ENCODE measurements at regions not wholly inside any gene's neighbourhood (a gene's known extent, or its start where the extent isn't known, plus 50 kb on each side); places are given as distances from the start of the nearest gene placed in this dataset.

DNA sequence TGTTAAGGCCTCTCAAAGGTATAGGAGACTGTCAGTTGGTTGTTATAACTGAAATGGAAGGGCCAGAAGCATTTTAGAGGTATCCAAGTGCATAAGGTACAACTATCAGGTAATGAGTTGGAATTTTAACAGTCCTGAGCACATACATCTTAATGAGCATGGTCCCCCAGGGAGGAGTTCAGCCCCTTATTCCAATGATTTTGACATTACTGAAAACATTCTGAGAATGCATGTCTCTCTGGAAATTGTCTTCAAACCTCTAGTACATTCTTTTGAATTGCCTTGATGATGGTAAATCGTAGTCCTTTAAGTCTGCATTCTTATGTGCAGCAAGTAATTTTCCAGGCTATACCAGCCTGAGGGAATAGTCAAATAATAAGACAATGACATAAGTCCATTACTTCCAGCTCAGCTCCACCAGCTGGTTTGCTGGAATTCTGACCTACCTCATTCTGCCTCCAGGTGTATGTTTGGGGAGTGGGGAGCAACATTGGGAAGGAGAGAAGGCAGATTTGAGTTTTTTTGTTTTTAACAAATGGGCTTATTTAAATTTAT lies 239.2 kb downstream of the MSRB3 start:
- no peak overlapping the region for H3K27ac ChIP-seq
- H3K4me1 ChIP-seq (replicated peaks) = no peaks in the 10 kb centered on the region
- H3K27me3 ChIP-seq (replicated peaks) = no peaks in the 10 kb centered on the region
- no peak for DNase-seq (ENCODE audit: low read depth in 1 of 2, low spot score in 2 of 2)
- H3K9me3 ChIP-seq (replicated peaks) = no peaks in the 10 kb centered on the region
- H3K4me3 ChIP-seq = no peak overlapping the region
- H3K36me3 ChIP-seq = no peaks in the 10 kb centered on the region

DNA sequence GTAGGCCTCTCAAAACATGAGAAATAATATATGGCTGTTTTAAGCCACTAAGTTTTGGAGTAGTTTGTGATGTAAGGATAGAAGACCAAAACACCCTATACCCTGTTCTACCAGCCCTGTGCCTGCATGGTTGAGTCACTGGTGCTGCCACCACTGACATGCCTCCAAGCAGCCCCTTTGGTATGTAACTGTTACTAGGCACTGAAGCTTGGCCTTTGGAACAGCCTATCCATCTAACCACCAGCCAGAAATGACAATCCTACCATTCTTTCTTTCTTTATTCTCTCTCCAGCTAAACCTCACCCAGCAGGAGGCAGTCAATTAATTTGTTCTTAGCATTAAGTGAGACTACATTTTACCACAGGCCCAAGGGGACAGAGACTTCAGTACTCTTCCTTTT lies 240.3 kb downstream of the MSRB3 start:
- H3K9me3 ChIP-seq (replicated peaks) = no peaks in the 10 kb centered on the region
- no peaks in the 10 kb centered on the region for H3K27me3 ChIP-seq (replicated peaks)
- H3K36me3 ChIP-seq = no peaks in the 10 kb centered on the region
- H3K4me1 ChIP-seq (replicated peaks) = peaks cover under 1% of the 10 kb centered on the region
- DNase-seq (ENCODE audit: low read depth in 1 of 2, low spot score in 2 of 2) = no peak
- H3K27ac ChIP-seq = no peak overlapping the region
- no peak overlapping the region for H3K4me3 ChIP-seq

GRCh38 chr12:65520658-65521057 lies 242.2 kb downstream of the MSRB3 start:
- DNase-seq (ENCODE audit: low read depth in 1 of 2, low spot score in 2 of 2) = no peak
- Histone ChIP-seq H3K4me1 (replicated peaks) (peaks cover 19% of the 10 kb centered on the region), H3K27ac (no peak overlapping the region), H3K36me3 (no peaks in the 10 kb centered on the region), H3K9me3 (replicated peaks) (no peaks in the 10 kb centered on the region; the same call in 1 of the 2 replicates), H3K4me3 (no peak overlapping the region), H3K27me3 (replicated peaks) (no peaks in the 10 kb centered on the region)

- Histone ChIP-seq H3K36me3 (no peaks in the 10 kb centered on the region), H3K27me3 (replicated peaks) (no peaks in the 10 kb centered on the region), H3K9me3 (replicated peaks) (peaks cover 3% of the 10 kb centered on the region; the same call in 1 of the 2 replicates), H3K27ac (no peak overlapping the region), H3K4me3 (no peak overlapping the region), H3K4me1 (replicated peaks) (peaks cover 26% of the 10 kb centered on the region)
- DNase-seq (ENCODE audit: low read depth in 1 of 2, low spot score in 2 of 2) = no peak
These were observed 244.7 kb downstream of the MSRB3 start for GRCh38 chr12:65522956-65523860.

DNA sequence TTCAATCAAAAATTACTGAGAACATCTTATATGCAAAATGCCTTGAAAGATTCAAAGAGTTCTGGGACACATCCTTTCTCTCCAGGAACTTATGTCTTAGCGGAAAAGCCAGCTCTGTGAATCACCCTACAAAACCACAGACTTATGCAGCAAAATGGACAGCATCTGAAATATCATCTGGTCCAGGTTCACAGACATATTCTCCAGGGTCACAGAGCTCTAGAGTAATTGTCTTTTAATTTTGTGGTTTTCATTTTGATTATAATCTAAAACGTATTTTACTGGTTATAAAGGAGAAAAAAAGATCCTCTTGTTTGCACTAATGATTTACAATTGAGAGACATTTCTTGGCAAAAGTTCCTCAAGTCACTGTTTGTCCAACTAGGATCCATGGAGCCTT lies 246.2 kb downstream of the MSRB3 start:
- Histone ChIP-seq H3K27ac (peak overlapping the region; percentile 72), H3K4me3 (no peak overlapping the region), H3K4me1 (replicated peaks) (peaks cover 26% of the 10 kb centered on the region), H3K9me3 (replicated peaks) (peaks cover 3% of the 10 kb centered on the region; the same call in 1 of the 2 replicates), H3K27me3 (replicated peaks) (no peaks in the 10 kb centered on the region), H3K36me3 (no peaks in the 10 kb centered on the region)
- peak in 1 of 2 experiments; percentile 55 for DNase-seq (ENCODE audit: low read depth in 1 of 2, low spot score in 2 of 2)

- no peaks in the 10 kb centered on the region for H3K36me3 ChIP-seq
These were observed 247.1 kb downstream of the MSRB3 start for GRCh38 chr12:65525491-65526141.

DNA sequence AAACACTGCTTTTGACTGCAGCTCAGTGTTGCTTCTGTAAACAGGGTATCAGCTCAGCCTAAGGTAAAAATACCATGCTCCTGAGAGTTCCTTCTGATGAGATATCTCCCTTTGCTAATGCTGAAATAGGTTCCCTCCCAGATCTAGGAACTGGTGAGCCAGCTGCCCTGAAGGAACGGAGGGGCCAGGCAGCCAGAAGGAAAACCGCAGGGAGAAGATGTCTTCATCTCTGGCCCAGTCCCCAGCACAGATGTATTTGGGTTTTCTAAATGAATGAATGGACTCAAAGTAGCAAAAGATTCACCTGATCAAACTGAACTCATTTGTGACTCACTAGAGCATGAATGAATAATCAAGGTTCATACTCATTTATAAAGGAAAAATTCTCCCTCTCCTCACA lies 247.8 kb downstream of the MSRB3 start:
- peaks cover 3% of the 10 kb centered on the region; the same call in 1 of the 2 replicates for H3K9me3 ChIP-seq (replicated peaks)
- DNase-seq (ENCODE audit: low read depth in 1 of 2, low spot score in 2 of 2) = no peak
- H3K4me3 ChIP-seq = no peak overlapping the region
- H3K27me3 ChIP-seq (replicated peaks) = no peaks in the 10 kb centered on the region
- no peaks in the 10 kb centered on the region for H3K36me3 ChIP-seq
- peaks cover 28% of the 10 kb centered on the region for H3K4me1 ChIP-seq (replicated peaks)
- peak overlapping the region; percentile 72 for H3K27ac ChIP-seq

More at GRCh38 chr12:65525491-65526141, 247.1 kb downstream of the MSRB3 start:
- DNase-seq (ENCODE audit: low read depth in 1 of 2, low spot score in 2 of 2) = peak; percentile 50 to 62
- Histone ChIP-seq H3K27ac (peak overlapping the region; percentile 72), H3K9me3 (replicated peaks) (peaks cover 3% of the 10 kb centered on the region; the same call in 1 of the 2 replicates), H3K4me1 (replicated peaks) (peaks cover 26% of the 10 kb centered on the region), H3K27me3 (replicated peaks) (no peaks in the 10 kb centered on the region), H3K4me3 (no peak overlapping the region)

DNA sequence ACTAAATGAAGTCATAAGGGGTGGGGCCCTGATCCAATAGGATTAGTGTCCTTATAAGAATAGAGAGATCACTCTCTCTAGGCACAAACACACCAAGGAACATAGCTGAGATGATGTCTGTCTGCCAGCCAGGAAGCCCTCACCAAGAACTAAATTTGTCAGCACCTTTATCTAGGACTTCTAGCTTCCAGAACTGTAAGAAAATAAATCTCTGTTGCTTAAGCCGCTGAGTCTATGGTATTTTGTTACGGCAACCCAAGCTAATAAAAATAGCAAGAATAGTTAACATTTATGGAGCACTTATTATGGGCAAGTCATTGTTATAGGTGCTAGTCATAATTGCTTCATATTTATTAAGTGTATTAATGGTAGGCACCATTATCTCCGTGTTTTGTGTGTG lies 249.6 kb downstream of the MSRB3 start:
- no peaks in the 10 kb centered on the region for H3K36me3 ChIP-seq
- no peak for DNase-seq (ENCODE audit: low read depth in 1 of 2, low spot score in 2 of 2)
- no peak overlapping the region for H3K4me3 ChIP-seq
- no peaks in the 10 kb centered on the region for H3K27me3 ChIP-seq (replicated peaks)
- no peak overlapping the region for H3K27ac ChIP-seq
- H3K9me3 ChIP-seq (replicated peaks) = peaks cover 3% of the 10 kb centered on the region; the same call in 1 of the 2 replicates
- peaks cover 46% of the 10 kb centered on the region for H3K4me1 ChIP-seq (replicated peaks)

- no peak overlapping the region for H3K27ac ChIP-seq
- no peaks in the 10 kb centered on the region for H3K36me3 ChIP-seq
- no peak for DNase-seq (ENCODE audit: low read depth in 1 of 2, low spot score in 2 of 2)
- H3K4me1 ChIP-seq (replicated peaks) = peaks cover 52% of the 10 kb centered on the region
- H3K4me3 ChIP-seq = no peak overlapping the region
- H3K27me3 ChIP-seq (replicated peaks) = no peaks in the 10 kb centered on the region
- H3K9me3 ChIP-seq (replicated peaks) = peaks cover 3% of the 10 kb centered on the region; the same call in 1 of the 2 replicates
These were observed 250.6 kb downstream of the MSRB3 start for GRCh38 chr12:65529106-65529505.

DNA sequence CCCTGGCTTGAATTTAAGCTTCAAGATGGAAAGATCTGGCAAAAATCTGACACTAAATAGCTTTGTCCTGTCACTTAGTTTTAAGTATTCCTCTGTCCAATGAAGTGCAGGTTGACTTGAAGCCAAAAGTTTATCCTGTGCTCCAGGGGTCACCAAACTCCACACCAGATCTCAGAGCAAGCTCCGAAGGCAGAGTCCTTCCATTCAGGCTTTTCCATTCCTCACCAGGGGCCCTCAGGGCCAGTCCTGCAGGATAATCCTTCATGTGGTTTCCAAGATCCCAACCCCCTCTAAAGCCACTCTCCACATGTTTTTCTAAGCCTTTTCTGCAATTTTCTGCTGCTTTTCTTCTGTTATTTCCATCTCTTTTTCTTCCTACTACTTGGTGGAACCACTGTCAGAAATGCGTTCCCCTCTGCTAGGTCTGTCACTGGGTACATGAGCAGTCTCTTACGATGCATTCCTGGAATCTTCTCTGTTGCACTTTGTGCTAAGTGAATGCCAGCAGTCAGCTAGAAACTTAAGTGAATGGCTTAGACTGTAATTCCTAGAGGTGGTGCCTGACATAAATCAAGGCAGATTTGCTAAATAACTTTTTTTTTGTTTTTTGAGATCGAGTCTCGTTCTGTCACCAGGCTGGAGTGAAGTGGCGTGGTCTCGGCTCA lies 251.4 kb downstream of the MSRB3 start:
- DNase-seq (ENCODE audit: low read depth in 1 of 2, low spot score in 2 of 2) = no peak
- Histone ChIP-seq H3K36me3 (no peaks in the 10 kb centered on the region), H3K27me3 (replicated peaks) (no peaks in the 10 kb centered on the region), H3K9me3 (replicated peaks) (0 out of 2 replicates have a peak, but pooled peaks cover 3% of the 10 kb centered on the region), H3K4me3 (no peak overlapping the region), H3K4me1 (replicated peaks) (peaks cover 52% of the 10 kb centered on the region), H3K27ac (no peak overlapping the region)

DNA sequence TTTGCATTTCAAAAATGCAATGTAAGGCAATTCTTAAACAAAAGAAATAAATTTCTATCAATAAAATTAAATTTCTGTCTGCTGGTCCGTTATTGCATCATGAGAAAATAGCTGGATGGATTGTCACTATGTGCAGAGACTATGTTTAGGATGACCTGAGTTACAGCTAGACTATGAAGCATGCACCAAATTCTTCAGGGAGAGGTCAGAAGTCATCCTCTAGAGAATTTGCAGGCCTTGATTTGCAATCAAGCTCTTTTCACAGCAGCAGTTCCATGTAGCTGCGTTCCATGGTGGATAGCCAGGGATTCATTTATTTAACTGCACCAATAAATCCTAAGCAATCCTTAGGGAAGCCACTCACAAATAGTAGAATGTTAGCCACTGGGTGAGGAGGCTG lies 253.7 kb downstream of the MSRB3 start:
- Histone ChIP-seq H3K9me3 (replicated peaks) (0 out of 2 replicates have a peak, but pooled peaks cover 3% of the 10 kb centered on the region), H3K27ac (peak overlapping the region; percentile 95), H3K36me3 (no peaks in the 10 kb centered on the region), H3K4me3 (no peak overlapping the region), H3K27me3 (replicated peaks) (no peaks in the 10 kb centered on the region), H3K4me1 (replicated peaks) (peaks cover 56% of the 10 kb centered on the region)
- DNase-seq (ENCODE audit: low read depth in 1 of 2, low spot score in 2 of 2) = no peak

DNA sequence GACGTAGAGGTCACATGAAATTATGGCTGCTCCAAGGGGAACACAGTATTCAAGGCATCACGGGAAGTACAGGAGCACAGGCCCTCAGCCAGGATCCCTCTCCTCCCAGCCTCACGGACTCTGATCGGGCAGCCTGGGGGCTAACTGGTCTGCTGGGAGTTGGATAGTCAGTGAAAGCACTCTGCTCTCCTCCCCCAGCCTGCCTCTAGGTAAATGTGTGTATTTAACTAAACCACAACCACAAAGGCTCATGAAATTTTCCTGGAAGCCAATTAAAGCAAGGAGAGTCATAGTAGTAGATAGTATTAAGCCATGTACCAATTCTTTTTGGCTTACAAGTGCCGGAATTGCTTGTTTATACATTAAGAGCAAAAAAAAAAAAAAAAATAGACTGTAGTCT lies 254.3 kb downstream of the MSRB3 start:
- peak overlapping the region; percentile 95 for H3K27ac ChIP-seq
- H3K4me3 ChIP-seq = no peak overlapping the region
- peaks cover 62% of the 10 kb centered on the region for H3K4me1 ChIP-seq (replicated peaks)
- no peaks in the 10 kb centered on the region for H3K27me3 ChIP-seq (replicated peaks)
- no peaks in the 10 kb centered on the region for H3K36me3 ChIP-seq
- peak; percentile 90 to 91 for DNase-seq (ENCODE audit: low read depth in 1 of 2, low spot score in 2 of 2)
- no peaks in the 10 kb centered on the region for H3K9me3 ChIP-seq (replicated peaks)

DNA sequence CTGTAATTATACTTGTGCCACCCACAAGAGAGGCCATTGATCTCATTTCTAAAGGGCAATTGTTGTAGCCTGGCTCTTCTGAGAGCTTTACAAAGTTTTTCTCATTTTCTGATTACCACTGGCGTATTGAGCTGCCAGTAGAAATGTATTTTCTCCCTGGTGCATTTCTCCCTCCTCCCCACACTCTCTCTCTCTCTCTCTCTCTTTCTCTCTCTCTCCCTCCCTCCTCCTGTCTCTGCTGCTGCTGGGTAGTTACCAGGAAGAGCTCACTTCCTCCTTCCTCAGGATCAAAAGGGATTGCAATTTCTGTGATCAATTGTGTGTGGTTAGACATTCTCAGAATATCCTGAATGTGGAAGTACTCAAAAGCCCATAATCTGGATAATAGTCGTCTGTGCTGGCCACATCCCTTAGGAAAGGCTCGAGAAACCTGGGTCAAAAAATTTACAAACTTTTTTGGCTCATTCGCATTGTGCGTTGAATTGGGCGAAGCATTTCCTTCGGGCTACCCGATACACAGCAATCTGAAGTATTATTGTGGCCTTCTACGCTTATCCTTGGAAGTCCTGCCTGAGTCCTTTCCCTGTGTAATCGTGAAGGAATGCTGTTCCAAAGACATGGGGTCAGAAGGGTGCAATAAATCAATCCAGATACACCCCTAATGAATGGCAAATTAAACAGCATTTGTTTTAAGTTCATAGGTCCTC lies 254.8 kb downstream of the MSRB3 start:
- Histone ChIP-seq H3K9me3 (replicated peaks) (0 out of 2 replicates have a peak, but pooled peaks cover under 1% of the 10 kb centered on the region), H3K4me1 (replicated peaks) (peaks cover 67% of the 10 kb centered on the region), H3K27ac (peak overlapping the region; percentile 95), H3K27me3 (replicated peaks) (no peaks in the 10 kb centered on the region), H3K36me3 (no peaks in the 10 kb centered on the region), H3K4me3 (no peak overlapping the region)
- peak in 1 of 2 experiments; percentile 82 for DNase-seq (ENCODE audit: low read depth in 1 of 2, low spot score in 2 of 2)

Data from SJSA1 (cell line).